Vagina (tissue), 2 donors: ENCODE measurements at regions not wholly inside any gene's neighbourhood (a gene's known extent, or its start where the extent isn't known, plus 50 kb on each side); places are given as distances from the start of the nearest gene placed in this dataset.

Experiments
- POLR2A ChIP-seq, 2 donors: fragments of 450-650 bp; IDR thresholded peaks; one replicate each; pipeline ENCODE4 v1.6.1; 2017; ENCODE audit warnings: antibody characterized with exemption in 2 of 2, mild to moderate bottlenecking in 2 of 2, moderate library complexity in 2 of 2
- TF ChIP-seq, protein P1 (sequence below), 3 experiments: fragments of 450-650 bp in 2 of 3; fragments of 200-600 bp in 1 of 3; sonication (generic) in 1 of 3; IDR thresholded peaks; one replicate each; pipeline ENCODE4 v1.5.1; 2017 to 2019; ENCODE audit warnings: antibody characterized with exemption in 3 of 3, mild to moderate bottlenecking in 2 of 3, moderate library complexity in 2 of 3

GRCh38 chr20:4076671-4077070 is 61.3 kb upstream of the RNF24 start:
- TF ChIP-seq, protein P1, sequence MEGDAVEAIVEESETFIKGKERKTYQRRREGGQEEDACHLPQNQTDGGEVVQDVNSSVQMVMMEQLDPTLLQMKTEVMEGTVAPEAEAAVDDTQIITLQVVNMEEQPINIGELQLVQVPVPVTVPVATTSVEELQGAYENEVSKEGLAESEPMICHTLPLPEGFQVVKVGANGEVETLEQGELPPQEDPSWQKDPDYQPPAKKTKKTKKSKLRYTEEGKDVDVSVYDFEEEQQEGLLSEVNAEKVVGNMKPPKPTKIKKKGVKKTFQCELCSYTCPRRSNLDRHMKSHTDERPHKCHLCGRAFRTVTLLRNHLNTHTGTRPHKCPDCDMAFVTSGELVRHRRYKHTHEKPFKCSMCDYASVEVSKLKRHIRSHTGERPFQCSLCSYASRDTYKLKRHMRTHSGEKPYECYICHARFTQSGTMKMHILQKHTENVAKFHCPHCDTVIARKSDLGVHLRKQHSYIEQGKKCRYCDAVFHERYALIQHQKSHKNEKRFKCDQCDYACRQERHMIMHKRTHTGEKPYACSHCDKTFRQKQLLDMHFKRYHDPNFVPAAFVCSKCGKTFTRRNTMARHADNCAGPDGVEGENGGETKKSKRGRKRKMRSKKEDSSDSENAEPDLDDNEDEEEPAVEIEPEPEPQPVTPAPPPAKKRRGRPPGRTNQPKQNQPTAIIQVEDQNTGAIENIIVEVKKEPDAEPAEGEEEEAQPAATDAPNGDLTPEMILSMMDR (IDR thresholded peaks at IDR 0.05): no peak
- no peak for TF ChIP-seq POLR2A (IDR thresholded peaks at IDR 0.05)
